HepG2 (cell line): ENCODE measurements at regions not wholly inside any gene's neighbourhood (a gene's known extent, or its start where the extent isn't known, plus 50 kb on each side); places are given as distances from the start of the nearest gene placed in this dataset.

Experiments used
- AKNA ChIP-seq: sonication (generic); formaldehyde crosslinking; IDR thresholded peaks from 2 replicates; pipeline ENCODE4 v1.4.0; 2020; ENCODE audit warnings: missing genetic modification reagents, borderline replicate concordance
- CAMTA2 ChIP-seq: sonication (generic); formaldehyde crosslinking; IDR thresholded peaks from 2 replicates; pipeline ENCODE4 v1.4.0; 2020; ENCODE audit warnings: mild to moderate bottlenecking, missing genetic modification reagents, borderline replicate concordance
- CTCF ChIP-seq: sonication (generic); formaldehyde crosslinking; IDR thresholded peaks from 2 replicates; pipeline ENCODE4 v1.5.0; 2020; ENCODE audit warnings: mild to moderate bottlenecking, missing genetic modification reagents, moderate library complexity
- FOXA1 ChIP-seq, 2 experiments: fragments of 450-650 bp in 1 of 2; sonication (generic) in 1 of 2; formaldehyde crosslinking in 1 of 2; IDR thresholded peaks; 2 replicates each; pipeline versions ENCODE4 v1.4.0 to v1.6.1; 2016 to 2020; ENCODE audit warnings: missing genetic modification reagents in 1 of 2
- KDM3A ChIP-seq: IDR thresholded peaks from 2 replicates; pipeline ENCODE4 v1.6.1; 2018; ENCODE audit warnings: low read depth, missing compliant biosample characterization
- MXD4 ChIP-seq: IDR thresholded peaks from 2 replicates; pipeline ENCODE4 v1.6.1; 2016; ENCODE audit warnings: mild to moderate bottlenecking, missing biosample characterization, missing genetic modification reagents
- RELA ChIP-seq: sonication (generic); formaldehyde crosslinking; IDR thresholded peaks from 2 replicates; pipeline ENCODE4 v1.4.0; 2020; ENCODE audit warnings: missing genetic modification reagents
- RFX3 ChIP-seq: IDR thresholded peaks from 2 replicates; pipeline ENCODE4 v1.6.1; 2016; ENCODE audit warnings: missing biosample characterization, missing genetic modification reagents
- ZFP37 ChIP-seq: sonication (generic); formaldehyde crosslinking; IDR thresholded peaks from 2 replicates; pipeline ENCODE4 v1.4.0; 2020; ENCODE audit warnings: missing genetic modification reagents, borderline replicate concordance
- ZHX1 ChIP-seq: sonication (generic); formaldehyde crosslinking; IDR thresholded peaks from 2 replicates; pipeline ENCODE4 v1.8.1; 2022; ENCODE audit warnings: low read depth, mild to moderate bottlenecking, missing genetic modification reagents
- ZSCAN21 ChIP-seq: sonication (generic); formaldehyde crosslinking; IDR thresholded peaks from 2 replicates; pipeline ENCODE4 v1.8.0; 2022; ENCODE audit warnings: mild to moderate bottlenecking, missing genetic modification reagents, moderate library complexity, borderline replicate concordance

DNA sequence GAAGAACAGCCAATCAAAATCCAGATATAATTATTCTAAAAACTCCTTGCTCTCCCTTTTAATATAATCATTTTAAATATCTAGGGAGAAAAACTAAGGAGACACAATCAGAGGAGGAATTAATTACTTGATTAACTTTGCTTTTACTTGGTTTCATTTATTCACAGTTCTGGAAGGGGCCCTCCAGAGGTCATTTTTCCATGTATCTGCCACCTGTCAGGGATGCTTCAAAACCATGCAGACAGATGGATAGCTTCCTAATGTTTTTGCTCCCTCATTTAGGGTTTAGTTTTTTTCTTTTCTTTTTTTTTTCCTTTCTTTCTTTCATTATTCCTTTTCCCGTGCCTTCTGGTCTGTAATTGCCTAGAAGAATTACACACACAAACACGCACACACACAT lies 438.1 kb upstream of the ARPP21 start:
- TF ChIP-seq AKNA (no peak), CTCF (CRISPR knock-in tag) (no peak), ZHX1 (CRISPR knock-in tag) (no peak), RFX3 (CRISPR knock-in tag) (no peak), KDM3A (CRISPR knock-in tag) (no peak), CAMTA2 (CRISPR knock-in tag) (no peak), ZSCAN21 (CRISPR knock-in tag) (no peak), MXD4 (no peak), ZFP37 (CRISPR knock-in tag) (no peak), FOXA1 (IDR thresholded peaks at IDR 0.05) (no peak), FOXA1 (CRISPR knock-in tag; IDR thresholded peaks at IDR 0.05) (no peak), RELA (CRISPR knock-in tag) (no peak)
